RKO (cell line): ENCODE measurements at regions not wholly inside any gene's neighbourhood (a gene's known extent, or its start where the extent isn't known, plus 50 kb on each side); places are given as distances from the start of the nearest gene placed in this dataset.

Experiments used
- DNase-seq: peaks from one replicate; pipeline ENCODE4 v3.0.0-alpha.2; 2016; ENCODE audit warnings: low spot score

DNA sequence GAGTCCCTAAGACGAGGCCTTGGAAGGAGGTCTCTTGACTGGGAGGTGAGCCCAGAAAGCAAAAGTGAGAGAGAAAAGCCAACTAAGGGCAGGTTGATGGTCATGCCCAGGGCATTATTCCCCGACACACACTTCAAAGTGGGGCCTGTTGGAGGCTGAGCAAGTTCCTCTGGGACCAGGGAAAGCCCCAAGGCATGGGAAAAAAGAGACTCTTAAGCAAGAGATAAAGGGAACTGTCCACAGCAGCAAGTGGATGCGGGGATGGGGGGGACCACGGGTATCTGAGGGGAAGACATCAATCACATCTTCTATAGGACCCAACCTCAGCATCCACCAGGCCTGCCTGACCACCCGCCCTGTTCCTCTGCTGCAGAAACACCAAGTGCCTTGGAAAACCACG lies 119.9 kb upstream of the MAFB start:
- DNase-seq: no peak

DNA sequence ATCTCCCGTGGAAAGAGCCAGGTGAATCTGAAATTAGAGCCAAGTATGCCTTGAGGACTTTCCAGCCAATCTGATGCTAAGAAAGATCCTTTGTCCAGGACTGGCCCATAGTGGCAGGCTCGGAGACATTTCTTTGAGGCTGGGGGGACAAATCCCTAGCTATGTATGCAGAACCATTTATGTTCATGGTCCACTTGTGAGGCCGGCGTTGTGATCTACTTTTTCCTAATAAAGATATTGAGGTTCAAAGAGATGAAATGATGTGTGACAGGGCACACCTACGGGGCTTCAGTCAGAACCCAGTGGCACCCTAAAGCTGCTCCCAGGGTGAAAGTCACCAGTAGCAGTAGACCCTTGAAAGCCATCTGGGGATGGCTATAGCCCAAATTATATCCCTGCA lies 120.3 kb upstream of the MAFB start:
- DNase-seq: no peak

GRCh38 chr20:40810332-40811000 lies 121.4 kb upstream of the MAFB start:
- DNase-seq: no peak

GRCh38 chr20:40811004-40811403 lies 122.0 kb upstream of the MAFB start:
- no peak for DNase-seq

GRCh38 chr20:40811660-40812414 lies 122.8 kb upstream of the MAFB start:
- DNase-seq: no peak

- no peak for DNase-seq
Measured at GRCh38 chr20:40812415-40812925, 123.4 kb upstream of the MAFB start.

GRCh38 chr20:40813029-40813431 lies 124.0 kb upstream of the MAFB start:
- no peak for DNase-seq

GRCh38 chr20:40813708-40814630 lies 124.9 kb upstream of the MAFB start:
- DNase-seq: no peak

- no peak for DNase-seq
Measured at GRCh38 chr20:40814631-40814960, 125.6 kb upstream of the MAFB start.

GRCh38 chr20:40815156-40816038 lies 126.4 kb upstream of the MAFB start:
- no peak for DNase-seq

- DNase-seq: no peak
Measured at GRCh38 chr20:40816039-40816352, 127.0 kb upstream of the MAFB start.

- no peak for DNase-seq
Measured at GRCh38 chr20:40821429-40821828, 132.4 kb upstream of the MAFB start.

DNA sequence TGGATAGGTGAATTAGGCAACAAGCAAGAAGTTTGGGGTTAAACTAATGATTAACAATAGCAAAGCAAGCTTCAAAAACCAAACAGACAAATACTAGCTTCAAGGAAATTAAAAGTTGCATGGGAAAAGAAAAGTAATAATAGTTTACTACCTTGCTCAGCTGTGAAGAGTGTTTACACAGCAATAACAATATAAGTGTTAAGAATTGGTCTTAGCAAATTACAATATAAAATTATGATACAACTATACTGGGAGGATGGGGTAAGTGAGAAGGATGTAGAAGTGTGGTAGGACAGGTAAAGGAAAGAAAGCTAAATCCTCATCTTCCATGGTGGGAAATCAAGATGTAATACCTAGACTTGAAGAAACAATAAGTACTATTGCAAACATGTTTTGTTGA lies 137.7 kb upstream of the MAFB start:
- no peak for DNase-seq

DNA sequence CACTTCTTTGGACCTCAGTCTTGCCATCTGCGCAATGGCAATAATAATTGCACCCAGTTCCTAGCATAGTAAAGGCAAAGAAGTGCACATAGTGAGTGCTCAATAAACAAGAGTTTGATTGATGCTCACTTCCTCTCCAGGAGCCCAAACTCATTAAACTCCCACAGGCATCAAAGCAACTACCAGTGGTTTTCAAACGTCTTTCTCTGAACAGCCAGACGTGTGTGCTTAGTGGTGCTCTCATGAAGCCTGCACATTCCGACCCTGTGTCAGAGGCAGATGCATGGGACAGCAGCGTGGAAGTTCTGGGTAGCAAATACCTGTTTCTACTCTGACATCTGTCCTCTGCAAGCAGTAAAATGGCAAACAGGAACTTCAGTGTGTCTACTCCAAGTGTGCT lies 146.3 kb upstream of the MAFB start:
- DNase-seq: no peak

- DNase-seq: no peak
Measured at GRCh38 chr20:40838509-40838908, 149.5 kb upstream of the MAFB start.

GRCh38 chr20:40843251-40843650 lies 154.2 kb upstream of the MAFB start:
- no peak for DNase-seq

- DNase-seq: no peak
Measured at GRCh38 chr20:40844332-40844731, 155.3 kb upstream of the MAFB start.

DNA sequence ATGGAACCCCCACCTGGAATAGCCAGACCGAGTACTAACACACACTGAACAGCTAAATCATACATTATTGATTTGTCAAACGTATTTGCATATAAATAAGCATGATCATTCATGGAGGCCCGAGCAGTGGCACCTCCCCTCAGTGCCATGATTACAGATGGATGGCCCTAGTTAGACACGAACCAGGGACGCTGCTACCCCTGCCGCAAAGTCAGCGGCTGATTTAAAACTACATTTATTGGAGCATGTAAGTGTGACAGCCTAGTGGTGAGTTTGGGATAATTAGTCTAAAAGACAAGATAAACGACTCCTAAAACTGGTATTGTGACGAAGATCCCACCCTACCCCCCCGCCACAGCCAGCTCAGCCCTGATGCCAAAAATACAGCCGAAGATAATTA lies 159.1 kb upstream of the MAFB start:
- no peak for DNase-seq

DNA sequence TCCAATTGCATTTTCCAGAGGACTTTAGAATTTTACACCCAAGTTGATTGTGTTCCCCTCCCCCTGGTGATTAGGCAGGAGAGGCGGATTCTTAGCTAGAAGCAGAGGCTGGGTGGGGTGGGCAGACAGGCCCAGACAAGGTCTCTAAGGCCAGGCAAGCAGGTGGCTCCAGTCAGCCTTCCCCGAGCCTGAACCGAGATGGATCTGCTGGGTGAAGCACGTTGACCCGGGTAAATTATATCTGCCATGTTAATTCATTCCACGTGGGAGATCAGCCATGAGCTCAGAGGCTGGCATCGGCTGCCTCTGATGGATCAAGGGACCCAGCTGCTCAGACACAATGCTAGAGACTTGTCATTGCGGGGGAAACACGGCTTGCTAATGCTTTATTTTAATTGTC lies 159.5 kb upstream of the MAFB start:
- DNase-seq: no peak

GRCh38 chr20:40849456-40849855 lies 160.4 kb upstream of the MAFB start:
- no peak for DNase-seq

DNA sequence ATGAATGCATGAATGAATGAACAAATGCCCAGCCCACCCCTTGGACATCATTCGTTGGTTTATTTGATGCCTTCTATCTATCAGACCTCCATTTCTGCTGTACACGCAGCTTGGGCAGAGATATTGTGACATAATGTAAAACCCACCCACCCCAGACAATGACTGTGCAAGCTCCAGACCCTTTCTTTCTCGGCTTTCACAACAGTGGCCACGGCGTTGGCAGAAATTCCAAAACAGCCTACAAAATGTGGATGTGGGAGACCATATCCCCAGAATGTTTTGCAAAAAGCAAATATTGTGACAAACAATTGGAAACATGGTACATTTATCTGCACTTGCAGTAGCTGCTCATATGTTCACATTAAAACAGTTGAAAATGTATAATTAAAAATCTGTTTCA lies 162.0 kb upstream of the MAFB start:
- no peak for DNase-seq

- DNase-seq: no peak
Measured at GRCh38 chr20:40855269-40855668, 166.2 kb upstream of the MAFB start.
